Spleen (tissue), 7 donors: ENCODE measurements at regions not wholly inside any gene's neighbourhood (a gene's known extent, or its start where the extent isn't known, plus 50 kb on each side); places are given as distances from the start of the nearest gene placed in this dataset.

Experiments
- POLR2AphosphoS5 ChIP-seq, 3 donors: sonication (generic); formaldehyde crosslinking; IDR thresholded peaks; one replicate each; pipeline ENCODE4 v1.5.1; 2017; ENCODE audit warnings: antibody characterized with exemption in 3 of 3
- TF ChIP-seq, protein P1 (sequence below), 11 experiments: fragments of 200-600 bp in 7 of 11; fragments of 450-650 bp in 4 of 11; sonication (generic) in 4 of 11; IDR thresholded peaks in 8 of 11; conservative IDR thresholded peaks in 3 of 11; 1 replicate in 7 of 11; 2 replicates in 4 of 11; pipeline versions ENCODE4 v1.4.0 to v1.8.0; 2016 to 2021; ENCODE audit warnings: antibody characterized with exemption in 11 of 11, inconsistent platforms in 4 of 11, mild to moderate bottlenecking in 1 of 11
- donor health status: DM: no; HTN: no; CAD: no; lungs with moderate emphysema.
- donor health status: DM: no; HTN: no; CAD: no.
- donor health status: DM: no; HTN: no; CAD: no.

DNA sequence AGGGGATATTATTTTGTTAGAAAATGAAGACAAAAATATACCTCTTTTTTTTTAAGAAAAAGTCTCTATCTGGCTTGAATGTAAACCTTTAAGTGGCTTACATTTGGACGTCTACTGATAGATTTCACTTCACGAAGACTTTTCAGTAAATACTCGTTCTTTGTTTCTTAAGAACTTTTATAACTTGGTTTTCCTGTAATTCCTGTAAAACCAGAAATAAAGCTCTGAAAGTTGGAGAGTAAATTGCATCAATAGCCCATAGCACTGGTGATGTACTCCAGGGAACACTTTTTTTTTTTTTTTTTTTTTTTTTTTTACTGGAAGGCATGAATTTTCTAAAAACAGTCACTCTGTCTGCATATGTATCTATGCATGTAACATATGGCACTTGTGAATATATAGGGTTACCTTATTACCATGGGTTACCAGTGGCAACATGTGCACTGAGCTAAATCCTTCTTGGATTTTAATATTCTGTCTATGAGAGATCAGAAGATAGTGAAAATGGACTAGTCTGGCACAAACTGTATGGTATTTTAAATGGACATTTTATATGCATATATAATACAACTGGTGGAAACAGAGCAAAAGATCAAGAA, 309.2 kb upstream of the TCF4 start:
- TF ChIP-seq, protein P1, sequence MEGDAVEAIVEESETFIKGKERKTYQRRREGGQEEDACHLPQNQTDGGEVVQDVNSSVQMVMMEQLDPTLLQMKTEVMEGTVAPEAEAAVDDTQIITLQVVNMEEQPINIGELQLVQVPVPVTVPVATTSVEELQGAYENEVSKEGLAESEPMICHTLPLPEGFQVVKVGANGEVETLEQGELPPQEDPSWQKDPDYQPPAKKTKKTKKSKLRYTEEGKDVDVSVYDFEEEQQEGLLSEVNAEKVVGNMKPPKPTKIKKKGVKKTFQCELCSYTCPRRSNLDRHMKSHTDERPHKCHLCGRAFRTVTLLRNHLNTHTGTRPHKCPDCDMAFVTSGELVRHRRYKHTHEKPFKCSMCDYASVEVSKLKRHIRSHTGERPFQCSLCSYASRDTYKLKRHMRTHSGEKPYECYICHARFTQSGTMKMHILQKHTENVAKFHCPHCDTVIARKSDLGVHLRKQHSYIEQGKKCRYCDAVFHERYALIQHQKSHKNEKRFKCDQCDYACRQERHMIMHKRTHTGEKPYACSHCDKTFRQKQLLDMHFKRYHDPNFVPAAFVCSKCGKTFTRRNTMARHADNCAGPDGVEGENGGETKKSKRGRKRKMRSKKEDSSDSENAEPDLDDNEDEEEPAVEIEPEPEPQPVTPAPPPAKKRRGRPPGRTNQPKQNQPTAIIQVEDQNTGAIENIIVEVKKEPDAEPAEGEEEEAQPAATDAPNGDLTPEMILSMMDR (IDR thresholded peaks at IDR 0.05 in 8 of 11, conservative IDR thresholded peaks at IDR 0.05 in 3 of 11), result no peak
- TF ChIP-seq POLR2AphosphoS5 (IDR thresholded peaks at IDR 0.05), result no peak
